ENCODE measurements at regions not wholly inside any gene's neighbourhood (a gene's known extent, or its start where the extent isn't known, plus 50 kb on each side); places are given as distances from the start of the nearest gene placed in this dataset.
"Not testable (repeated sequence)": the region's sequence is repeated elsewhere in the genome, so short reads cannot be mapped to it uniquely, and the experiment has no call there.

- no peaks in the 10 kb centered on the region for H3K9me2 ChIP-seq (replicated peaks; ENCODE audit: low read depth, low read length)
- H3K27me3 ChIP-seq (ENCODE audit: insufficient read depth, low read length, poor library complexity, severe bottlenecking): no peaks in the 10 kb centered on the region
- peaks cover 10% of the 10 kb centered on the region for H3K4me1 ChIP-seq (ENCODE audit: insufficient read depth, low read length, poor library complexity, severe bottlenecking)
- H3K36me3 ChIP-seq (ENCODE audit: insufficient read depth, low read length): no peaks in the 10 kb centered on the region
- H3K9me3 ChIP-seq (ENCODE audit: insufficient read depth, low read depth, low read length): no peaks in the 10 kb centered on the region
- no peaks in the 10 kb centered on the region for H3F3A ChIP-seq (ENCODE audit: low read depth)
- H3K79me2 ChIP-seq (ENCODE audit: insufficient read depth, low read length): no peaks in the 10 kb centered on the region
- no peak overlapping the region for H3K4me2 ChIP-seq (ENCODE audit: low read depth, low read length, poor library complexity, severe bottlenecking)
- TF ChIP-seq CTCF (conservative IDR thresholded peaks at IDR 0.05; ENCODE audit: low read length): no peak
- TF ChIP-seq EZH2phosphoT487 (IDR thresholded peaks at IDR 0.05; ENCODE audit: borderline replicate concordance): no peak
- no peak overlapping the region for H3K4me3 ChIP-seq (ENCODE audit: low read length, poor library complexity, severe bottlenecking)
- H3K9ac ChIP-seq (ENCODE audit: low read depth, low read length, poor library complexity, severe bottlenecking): no peak overlapping the region
- H4K20me1 ChIP-seq (ENCODE audit: insufficient read depth, low read length, poor library complexity, severe bottlenecking): no peaks in the 10 kb centered on the region
- no peak overlapping the region for H2AFZ ChIP-seq (ENCODE audit: low read length)
Observed at GRCh38 chr12:31797230-31797872, 68.5 kb upstream of the AMN1 start.

GRCh38 chr12:31796270-31796951 lies 67.6 kb upstream of the AMN1 start:
- H3K9ac ChIP-seq (ENCODE audit: low read depth, low read length, poor library complexity, severe bottlenecking): no peak overlapping the region
- TF ChIP-seq EZH2phosphoT487 (IDR thresholded peaks at IDR 0.05; ENCODE audit: borderline replicate concordance) (no peak), CTCF (conservative IDR thresholded peaks at IDR 0.05; ENCODE audit: low read length) (no peak)
- H2AFZ ChIP-seq (ENCODE audit: low read length): no peak overlapping the region
- no peaks in the 10 kb centered on the region for H3K9me2 ChIP-seq (replicated peaks; ENCODE audit: low read depth, low read length)
- no peaks in the 10 kb centered on the region for H3K27me3 ChIP-seq (ENCODE audit: insufficient read depth, low read length, poor library complexity, severe bottlenecking)
- no peak overlapping the region for H3K4me2 ChIP-seq (ENCODE audit: low read depth, low read length, poor library complexity, severe bottlenecking)
- no peak overlapping the region for H3K4me3 ChIP-seq (ENCODE audit: low read length, poor library complexity, severe bottlenecking)
- H3K79me2 ChIP-seq (ENCODE audit: insufficient read depth, low read length): no peaks in the 10 kb centered on the region
- H3K4me1 ChIP-seq (ENCODE audit: insufficient read depth, low read length, poor library complexity, severe bottlenecking): peaks cover 6% of the 10 kb centered on the region
- H4K20me1 ChIP-seq (ENCODE audit: insufficient read depth, low read length, poor library complexity, severe bottlenecking): no peaks in the 10 kb centered on the region
- H3K36me3 ChIP-seq (ENCODE audit: insufficient read depth, low read length): no peaks in the 10 kb centered on the region
- H3F3A ChIP-seq (ENCODE audit: low read depth): no peaks in the 10 kb centered on the region
- no peaks in the 10 kb centered on the region for H3K9me3 ChIP-seq (ENCODE audit: insufficient read depth, low read depth, low read length)

GRCh38 chr12:31794745-31795144 lies 65.9 kb upstream of the AMN1 start:
- no peaks in the 10 kb centered on the region for H3F3A ChIP-seq (ENCODE audit: low read depth)
- no peaks in the 10 kb centered on the region for H3K27me3 ChIP-seq (ENCODE audit: insufficient read depth, low read length, poor library complexity, severe bottlenecking)
- H3K4me3 ChIP-seq (ENCODE audit: low read length, poor library complexity, severe bottlenecking): no peak overlapping the region
- no peaks in the 10 kb centered on the region for H3K36me3 ChIP-seq (ENCODE audit: insufficient read depth, low read length)
- peaks cover 18% of the 10 kb centered on the region for H3K4me1 ChIP-seq (ENCODE audit: insufficient read depth, low read length, poor library complexity, severe bottlenecking)
- no peak for TF ChIP-seq CTCF (conservative IDR thresholded peaks at IDR 0.05; ENCODE audit: low read length)
- no peak for TF ChIP-seq EZH2phosphoT487 (IDR thresholded peaks at IDR 0.05; ENCODE audit: borderline replicate concordance)
- no peak overlapping the region for H3K4me2 ChIP-seq (ENCODE audit: low read depth, low read length, poor library complexity, severe bottlenecking)
- H3K9me2 ChIP-seq (replicated peaks; ENCODE audit: low read depth, low read length): no peaks in the 10 kb centered on the region
- no peaks in the 10 kb centered on the region for H3K79me2 ChIP-seq (ENCODE audit: insufficient read depth, low read length)
- H3K9me3 ChIP-seq (ENCODE audit: insufficient read depth, low read depth, low read length): no peaks in the 10 kb centered on the region
- H2AFZ ChIP-seq (ENCODE audit: low read length): 0 out of 2 replicates have a peak overlapping the region, but pooled peaks have one; percentile 6
- no peak overlapping the region for H3K9ac ChIP-seq (ENCODE audit: low read depth, low read length, poor library complexity, severe bottlenecking)
- H4K20me1 ChIP-seq (ENCODE audit: insufficient read depth, low read length, poor library complexity, severe bottlenecking): no peaks in the 10 kb centered on the region

- H3F3A ChIP-seq (ENCODE audit: low read depth); H3K9me3 ChIP-seq (ENCODE audit: insufficient read depth, low read depth, low read length); H3K79me2 ChIP-seq (ENCODE audit: insufficient read depth, low read length); H3K4me2 ChIP-seq (ENCODE audit: low read depth, low read length, poor library complexity, severe bottlenecking); H3K4me3 ChIP-seq (ENCODE audit: low read length, poor library complexity, severe bottlenecking); H3K36me3 ChIP-seq (ENCODE audit: insufficient read depth, low read length); H3K27me3 ChIP-seq (ENCODE audit: insufficient read depth, low read length, poor library complexity, severe bottlenecking); H3K9ac ChIP-seq (ENCODE audit: low read depth, low read length, poor library complexity, severe bottlenecking); H2AFZ ChIP-seq (ENCODE audit: low read length); H4K20me1 ChIP-seq (ENCODE audit: insufficient read depth, low read length, poor library complexity, severe bottlenecking); H3K9me2 ChIP-seq (replicated peaks; ENCODE audit: low read depth, low read length): not testable (repeated sequence)
- peaks cover 12% of the 10 kb centered on the region for H3K4me1 ChIP-seq (ENCODE audit: insufficient read depth, low read length, poor library complexity, severe bottlenecking)
Observed at GRCh38 chr12:31791265-31791664, 62.4 kb upstream of the AMN1 start.

All from Loucy (cell line).